ENCODE measurements at regions not wholly inside any gene's neighbourhood (a gene's known extent, or its start where the extent isn't known, plus 50 kb on each side); places are given as distances from the start of the nearest gene placed in this dataset.

DNA sequence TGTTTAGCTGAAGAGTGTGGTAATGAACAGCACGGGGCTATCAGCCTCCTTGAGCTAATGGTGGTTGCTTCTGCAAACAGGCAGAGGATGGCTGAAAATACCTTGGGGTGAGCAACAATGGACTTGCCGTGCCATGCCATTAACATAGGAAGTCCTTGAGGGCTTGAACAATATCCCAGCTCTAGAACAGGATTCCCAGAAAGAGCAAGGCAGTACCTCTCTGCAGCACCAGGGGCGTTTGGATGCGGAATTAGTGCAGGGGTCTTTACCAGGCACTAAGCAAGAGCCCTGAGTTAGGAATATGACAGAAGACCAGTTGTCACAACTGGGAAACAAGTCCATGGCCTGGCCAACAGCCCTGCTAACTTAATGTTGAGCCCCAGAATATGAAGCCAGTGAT, 143.2 kb upstream of the COBL start:
- no peaks in the 10 kb centered on the region for H3K9me3 Mint-ChIP-seq (ENCODE audit: unreplicated experiment)
- TF ChIP-seq, protein P1, sequence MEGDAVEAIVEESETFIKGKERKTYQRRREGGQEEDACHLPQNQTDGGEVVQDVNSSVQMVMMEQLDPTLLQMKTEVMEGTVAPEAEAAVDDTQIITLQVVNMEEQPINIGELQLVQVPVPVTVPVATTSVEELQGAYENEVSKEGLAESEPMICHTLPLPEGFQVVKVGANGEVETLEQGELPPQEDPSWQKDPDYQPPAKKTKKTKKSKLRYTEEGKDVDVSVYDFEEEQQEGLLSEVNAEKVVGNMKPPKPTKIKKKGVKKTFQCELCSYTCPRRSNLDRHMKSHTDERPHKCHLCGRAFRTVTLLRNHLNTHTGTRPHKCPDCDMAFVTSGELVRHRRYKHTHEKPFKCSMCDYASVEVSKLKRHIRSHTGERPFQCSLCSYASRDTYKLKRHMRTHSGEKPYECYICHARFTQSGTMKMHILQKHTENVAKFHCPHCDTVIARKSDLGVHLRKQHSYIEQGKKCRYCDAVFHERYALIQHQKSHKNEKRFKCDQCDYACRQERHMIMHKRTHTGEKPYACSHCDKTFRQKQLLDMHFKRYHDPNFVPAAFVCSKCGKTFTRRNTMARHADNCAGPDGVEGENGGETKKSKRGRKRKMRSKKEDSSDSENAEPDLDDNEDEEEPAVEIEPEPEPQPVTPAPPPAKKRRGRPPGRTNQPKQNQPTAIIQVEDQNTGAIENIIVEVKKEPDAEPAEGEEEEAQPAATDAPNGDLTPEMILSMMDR (IDR thresholded peaks at IDR 0.05; ENCODE audit: partially characterized antibody, unreplicated experiment) = peak; percentile 33
- peaks cover 8% of the 10 kb centered on the region for H3K4me1 Mint-ChIP-seq (ENCODE audit: low read depth, unreplicated experiment)
- no peak overlapping the region for H3K4me3 Mint-ChIP-seq (ENCODE audit: unreplicated experiment)
- no peak overlapping the region for H3K27ac Mint-ChIP-seq (ENCODE audit: unreplicated experiment)
- H3K36me3 Mint-ChIP-seq (ENCODE audit: unreplicated experiment) = peaks cover 7% of the 10 kb centered on the region
- no peak for DNase-seq
- H3K27me3 Mint-ChIP-seq (ENCODE audit: unreplicated experiment) = no peaks in the 10 kb centered on the region

- TF ChIP-seq, protein P1 (IDR thresholded peaks at IDR 0.05; ENCODE audit: partially characterized antibody, unreplicated experiment) = no peak
- Mint-ChIP-seq H3K9me3 (ENCODE audit: unreplicated experiment) (no peaks in the 10 kb centered on the region), H3K27me3 (ENCODE audit: unreplicated experiment) (no peaks in the 10 kb centered on the region), H3K36me3 (ENCODE audit: unreplicated experiment) (peaks cover 7% of the 10 kb centered on the region), H3K27ac (ENCODE audit: unreplicated experiment) (no peak overlapping the region), H3K4me3 (ENCODE audit: unreplicated experiment) (no peak overlapping the region), H3K4me1 (ENCODE audit: low read depth, unreplicated experiment) (peaks cover 8% of the 10 kb centered on the region)
- DNase-seq = no peak
Measured at GRCh38 chr7:51458693-51459092, 142.1 kb upstream of the COBL start.

- Mint-ChIP-seq H3K27me3 (ENCODE audit: unreplicated experiment) (no peaks in the 10 kb centered on the region), H3K36me3 (ENCODE audit: unreplicated experiment) (no peaks in the 10 kb centered on the region), H3K9me3 (ENCODE audit: unreplicated experiment) (no peaks in the 10 kb centered on the region), H3K27ac (ENCODE audit: unreplicated experiment) (no peak overlapping the region), H3K4me1 (ENCODE audit: low read depth, unreplicated experiment) (peaks cover 8% of the 10 kb centered on the region), H3K4me3 (ENCODE audit: unreplicated experiment) (no peak overlapping the region)
- no peak for DNase-seq
- TF ChIP-seq, protein P1 (IDR thresholded peaks at IDR 0.05; ENCODE audit: partially characterized antibody, unreplicated experiment) = no peak
Measured at GRCh38 chr7:51457079-51457478, 140.5 kb upstream of the COBL start.

GRCh38 chr7:51456431-51457060, 139.9 kb upstream of the COBL start:
- DNase-seq = no peak
- TF ChIP-seq, protein P1 (IDR thresholded peaks at IDR 0.05; ENCODE audit: partially characterized antibody, unreplicated experiment) = no peak
- Mint-ChIP-seq H3K27ac (ENCODE audit: unreplicated experiment) (no peak overlapping the region), H3K36me3 (ENCODE audit: unreplicated experiment) (no peaks in the 10 kb centered on the region), H3K9me3 (ENCODE audit: unreplicated experiment) (no peaks in the 10 kb centered on the region), H3K4me1 (ENCODE audit: low read depth, unreplicated experiment) (peaks cover 8% of the 10 kb centered on the region), H3K27me3 (ENCODE audit: unreplicated experiment) (no peaks in the 10 kb centered on the region), H3K4me3 (ENCODE audit: unreplicated experiment) (no peak overlapping the region)

- peak; percentile 51 for DNase-seq
- Mint-ChIP-seq H3K4me1 (ENCODE audit: low read depth, unreplicated experiment) (peaks cover 8% of the 10 kb centered on the region), H3K27me3 (ENCODE audit: unreplicated experiment) (no peaks in the 10 kb centered on the region), H3K36me3 (ENCODE audit: unreplicated experiment) (no peaks in the 10 kb centered on the region), H3K4me3 (ENCODE audit: unreplicated experiment) (no peak overlapping the region), H3K9me3 (ENCODE audit: unreplicated experiment) (no peaks in the 10 kb centered on the region), H3K27ac (ENCODE audit: unreplicated experiment) (no peak overlapping the region)
- TF ChIP-seq, protein P1 (IDR thresholded peaks at IDR 0.05; ENCODE audit: partially characterized antibody, unreplicated experiment) = no peak
Measured at GRCh38 chr7:51455948-51456347, 139.3 kb upstream of the COBL start.
